NCI-H1417 (cell line): ENCODE measurements at regions not wholly inside any gene's neighbourhood (a gene's known extent, or its start where the extent isn't known, plus 50 kb on each side); places are given as distances from the start of the nearest gene placed in this dataset.
"Not testable (repeated sequence)": the region's sequence is repeated elsewhere in the genome, so short reads cannot be mapped to it uniquely, and the experiment has no call there.

Experiments
- DNase-seq, 3 experiments: peaks; one replicate each; lab custom pipeline; 2025; lab: John Stamatoyannopoulos, UW

GRCh38 chr14:24744641-24745040 lies 110.7 kb upstream of the GZMB start:
- DNase-seq = no peak

GRCh38 chr14:24741871-24742270 lies 107.9 kb upstream of the GZMB start:
- no peak for DNase-seq

- DNase-seq = peak in 1 of 3 experiments; percentile 26
These were observed 102.1 kb upstream of the GZMB start for GRCh38 chr14:24735984-24736630.

GRCh38 chr14:24734917-24735500 lies 101.0 kb upstream of the GZMB start:
- DNase-seq = peak; percentile 78 to 98 (median 82)

GRCh38 chr14:24726480-24726879 lies 92.5 kb upstream of the GZMB start:
- DNase-seq = no peak

- peak; percentile 15 to 96 (median 74) for DNase-seq
These were observed 91.3 kb upstream of the GZMB start for GRCh38 chr14:24725311-24725710.

- DNase-seq = no peak
These were observed 87.8 kb upstream of the GZMB start for GRCh38 chr14:24721775-24722174.

GRCh38 chr14:24715239-24715638 lies 81.2 kb upstream of the GZMB start:
- no peak for DNase-seq

- no peak for DNase-seq
These were observed 79.4 kb upstream of the GZMB start for GRCh38 chr14:24713404-24713803.

- peak in 2 of 3 experiments; percentile 58 to 82 for DNase-seq
These were observed 78.9 kb upstream of the GZMB start for GRCh38 chr14:24712909-24713308.

- no peak for DNase-seq
These were observed 78.4 kb upstream of the GZMB start for GRCh38 chr14:24712374-24712773.

GRCh38 chr14:24710403-24711112 lies 76.6 kb upstream of the GZMB start:
- DNase-seq = peak; percentile 57 to 85 (median 58)

GRCh38 chr14:24708684-24709083 lies 74.7 kb upstream of the GZMB start:
- DNase-seq = no peak

- DNase-seq = no peak
These were observed 72.4 kb upstream of the GZMB start for GRCh38 chr14:24706351-24706750.

- no peak for DNase-seq
These were observed 71.8 kb upstream of the GZMB start for GRCh38 chr14:24705840-24706239.

- DNase-seq = no peak
These were observed 67.1 kb upstream of the GZMB start for GRCh38 chr14:24701062-24701461.

- no peak for DNase-seq
These were observed 66.5 kb upstream of the GZMB start for GRCh38 chr14:24700511-24700910.

GRCh38 chr14:24699052-24699451 lies 65.1 kb upstream of the GZMB start:
- DNase-seq = no peak

GRCh38 chr14:24696280-24696920 lies 62.4 kb upstream of the GZMB start:
- DNase-seq = not testable (repeated sequence)

GRCh38 chr14:24695265-24696241 lies 61.6 kb upstream of the GZMB start:
- no peak for DNase-seq

GRCh38 chr14:24694680-24695079 lies 60.7 kb upstream of the GZMB start:
- no peak for DNase-seq

- no peak for DNase-seq
These were observed 60.0 kb upstream of the GZMB start for GRCh38 chr14:24693983-24694382.
